Activated CD4-positive, alpha-beta T cell treated with anti-CD3 and anti-CD28 coated beads, Interleukin-2, amount 50 U/mL, for 4 hours (primary cell): ENCODE measurements at regions not wholly inside any gene's neighbourhood (a gene's known extent, or its start where the extent isn't known, plus 50 kb on each side); places are given as distances from the start of the nearest gene placed in this dataset.
A peak's percentile ranks its signal among the peaks of the same experiment; 100 is the strongest.

ENCODE experiments used
- DNase-seq, 2 experiments: peaks; one replicate each; pipeline ENCODE4 v3.0.0-alpha.2; 2020

DNA sequence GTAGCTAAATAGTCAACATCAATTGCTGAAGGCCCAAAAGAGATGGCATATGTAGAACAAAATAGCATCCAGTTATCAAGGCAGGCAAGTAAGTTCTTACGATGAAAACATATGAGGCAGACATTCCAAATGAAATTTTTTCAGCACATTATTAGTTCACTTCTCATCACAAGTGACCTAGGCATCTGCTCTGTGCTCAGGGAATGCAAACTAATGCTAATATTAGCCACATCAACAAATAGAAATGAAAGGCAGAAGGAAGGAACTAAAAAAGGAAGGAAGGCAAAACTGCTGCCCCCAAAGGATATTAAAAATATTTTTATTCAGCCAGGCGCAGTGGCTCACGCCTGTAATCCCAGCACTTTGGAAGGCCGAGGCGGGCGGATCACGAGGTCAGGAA, 51.2 kb upstream of the ROCK1 start:
- DNase-seq: no peak

DNA sequence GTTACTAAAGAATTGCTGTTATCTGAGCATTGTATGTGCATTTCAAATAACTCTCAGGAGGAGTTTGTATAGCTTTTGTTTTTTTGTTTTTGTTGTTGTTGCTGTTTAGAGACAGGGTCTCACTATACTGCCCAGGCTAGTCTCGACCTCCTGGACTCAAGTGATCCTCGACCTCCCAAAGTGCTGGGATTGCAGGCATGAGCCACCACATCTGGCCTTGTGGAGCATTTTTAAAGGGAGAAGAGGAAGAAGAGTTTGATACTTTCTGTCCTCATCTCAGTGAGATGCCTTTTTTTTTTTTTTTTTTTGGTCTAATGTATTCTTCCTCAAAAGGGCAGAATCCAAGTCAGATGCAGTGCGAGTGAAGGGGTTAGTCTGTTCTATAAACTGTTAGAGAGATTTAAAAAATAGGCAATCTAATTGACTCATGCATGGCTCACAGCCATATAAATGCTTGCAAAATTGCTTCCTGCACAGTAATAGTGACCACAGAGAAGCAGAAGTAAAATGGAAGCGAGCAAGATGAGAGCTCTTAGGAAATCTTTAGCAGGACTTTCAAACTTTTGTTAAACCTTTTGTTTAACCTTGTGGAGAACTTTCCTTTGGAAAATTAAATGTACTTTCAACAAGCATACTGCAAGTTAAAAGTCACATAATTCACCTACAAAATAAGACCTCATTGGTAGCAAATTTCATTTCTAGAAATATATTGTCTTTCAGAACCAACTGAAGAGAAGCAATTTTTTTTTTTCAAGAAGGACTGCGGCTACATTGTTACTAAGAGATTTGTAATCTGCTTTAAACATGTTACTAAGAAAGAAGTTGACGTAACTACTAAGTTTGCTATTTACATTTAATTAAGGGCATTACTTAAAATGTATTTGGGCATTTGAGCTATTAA, 52.3 kb upstream of the ROCK1 start:
- no peak for DNase-seq

DNA sequence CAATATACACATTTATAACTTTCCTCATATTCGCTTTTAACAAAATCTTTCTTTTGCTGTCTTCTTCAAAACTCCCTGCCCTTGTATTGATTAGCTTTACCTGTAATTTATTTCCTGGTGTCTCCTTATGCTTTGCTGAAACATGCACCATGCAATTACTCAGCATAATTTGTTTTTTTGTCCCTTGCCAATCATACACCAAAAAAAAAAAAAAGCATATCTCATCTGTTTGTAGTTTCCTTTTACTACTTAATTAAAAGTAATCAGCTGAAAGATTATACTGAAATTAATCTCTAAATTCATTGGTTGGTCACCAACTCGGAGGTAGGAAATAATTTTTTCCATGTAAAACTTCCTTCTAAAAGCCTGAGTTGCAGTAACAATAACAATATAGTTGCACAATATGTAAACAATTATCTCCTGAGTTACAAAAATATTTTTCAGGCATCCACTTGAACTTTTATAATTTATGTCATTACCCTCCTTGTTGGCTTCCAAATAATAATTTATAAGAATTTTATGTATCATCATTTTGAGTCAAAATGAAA, 53.0 kb upstream of the ROCK1 start:
- no peak for DNase-seq

DNA sequence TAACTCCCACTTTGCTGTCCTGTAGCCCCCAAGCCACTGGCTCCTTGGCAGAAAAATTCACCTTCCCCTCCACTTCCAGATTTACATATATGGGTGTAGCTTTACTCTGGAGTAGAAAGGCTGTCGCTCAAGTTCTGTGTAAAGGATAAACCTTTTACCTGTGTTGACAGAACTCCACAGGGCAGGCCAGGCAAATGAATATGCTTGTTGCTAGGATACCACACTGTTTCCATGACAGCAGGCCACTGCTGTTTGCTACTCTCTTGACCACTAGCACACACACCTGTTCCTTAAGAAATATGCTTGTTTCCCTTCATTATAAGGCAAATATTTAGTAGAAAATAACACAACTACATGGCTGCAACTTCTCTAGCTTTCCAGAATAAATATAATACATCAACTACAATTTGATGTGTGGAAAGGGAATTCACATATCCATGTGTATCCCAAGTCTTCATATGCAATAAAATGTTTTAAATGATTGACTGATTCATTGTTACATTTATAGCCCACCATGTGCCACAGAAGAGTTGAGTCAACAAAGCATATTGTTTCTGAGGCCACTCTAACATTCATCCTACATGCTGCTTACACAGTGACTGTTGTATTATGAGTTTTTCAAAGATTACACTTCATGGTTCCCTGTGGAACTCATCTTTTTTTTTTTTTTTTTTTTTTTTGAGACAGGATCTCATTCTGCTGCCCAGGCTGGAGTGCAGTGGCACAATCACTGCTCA, 56.2 kb upstream of the ROCK1 start:
- no peak for DNase-seq

DNA sequence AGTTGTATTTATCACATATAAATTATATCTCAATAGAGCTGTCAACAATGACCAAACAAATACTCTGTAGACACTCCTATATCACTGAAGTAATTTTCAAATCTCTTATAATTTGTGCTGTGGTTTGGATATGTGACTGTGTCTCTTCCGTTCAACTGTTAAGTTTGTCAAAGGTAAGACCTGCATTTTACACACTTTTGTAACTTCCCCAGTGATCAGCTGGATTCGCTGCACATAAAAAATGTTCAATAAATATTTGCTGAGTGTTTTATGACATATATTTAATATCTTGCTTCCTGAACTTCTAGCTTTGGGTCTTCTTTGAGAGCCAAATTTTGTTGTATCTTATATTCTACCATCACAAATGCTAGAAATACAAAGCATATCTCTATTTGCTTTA, 57.3 kb upstream of the ROCK1 start:
- DNase-seq: no peak

DNA sequence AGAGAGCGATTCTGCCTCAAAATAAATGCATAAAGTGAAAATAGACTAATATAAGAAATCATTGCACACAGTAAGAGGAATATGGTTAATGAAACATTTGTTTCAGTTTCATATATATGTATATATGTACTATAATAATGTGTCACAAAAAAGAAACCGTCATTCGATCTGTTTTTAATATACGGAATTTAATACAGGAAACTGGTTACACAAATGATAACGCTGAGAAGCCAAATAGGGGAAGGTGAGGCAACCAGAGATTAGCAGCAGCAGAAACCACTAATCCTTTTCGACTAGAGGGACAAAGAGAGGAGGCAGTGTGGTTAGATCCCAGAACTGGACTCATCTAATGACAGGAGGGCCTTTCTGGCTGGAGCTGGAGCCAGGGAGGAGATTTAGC, 64.2 kb upstream of the GREB1L start:
- DNase-seq: no peak

DNA sequence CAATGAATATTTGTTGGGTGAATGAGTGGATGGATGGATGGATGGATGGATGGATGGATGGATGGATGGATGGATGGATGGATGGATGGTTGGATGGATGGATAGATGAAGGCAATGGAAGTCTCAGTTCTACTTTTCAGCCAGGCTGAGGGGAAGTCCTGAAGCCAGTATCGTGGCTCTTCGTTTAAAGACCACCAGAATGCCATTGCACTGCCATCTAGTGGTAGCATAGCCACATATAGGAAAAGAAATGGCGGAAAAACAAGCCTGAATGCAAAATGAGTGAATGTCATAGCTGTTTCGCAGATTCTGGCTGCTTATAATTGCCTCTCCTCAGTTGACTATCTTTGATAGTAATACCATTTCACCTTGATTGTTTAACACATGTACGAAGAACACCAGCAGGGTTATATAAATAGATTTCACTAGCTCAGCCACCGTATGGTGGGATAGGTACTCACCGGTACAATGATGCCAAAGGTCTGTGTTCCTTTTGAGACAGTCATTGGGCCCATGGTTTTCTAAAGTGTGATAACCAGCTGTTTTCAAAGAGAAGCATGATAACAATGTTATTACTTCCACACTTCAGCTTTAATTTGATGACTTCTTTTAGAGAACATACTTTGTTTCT, 62.3 kb upstream of the GREB1L start:
- DNase-seq: peak; percentile 9 to 16

DNA sequence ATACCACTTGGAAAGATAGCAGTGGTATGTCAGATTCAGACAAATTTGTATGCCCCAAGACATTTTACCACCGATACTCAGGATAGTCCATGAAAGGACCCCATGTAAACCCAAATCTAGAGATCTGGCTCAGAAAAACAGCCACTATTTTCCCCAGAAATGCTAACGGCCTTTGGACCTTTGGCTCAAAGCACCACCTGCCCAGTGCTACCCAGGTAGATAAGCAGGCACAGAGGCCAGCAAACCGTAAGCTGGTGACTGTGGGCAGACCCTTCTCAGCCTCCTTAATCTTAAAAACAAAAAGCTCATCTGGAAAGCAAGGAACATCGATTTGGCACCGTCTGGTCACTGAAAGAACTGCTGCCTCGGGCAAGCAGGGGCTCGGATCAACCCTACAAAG, 61.4 kb upstream of the GREB1L start:
- no peak for DNase-seq

DNA sequence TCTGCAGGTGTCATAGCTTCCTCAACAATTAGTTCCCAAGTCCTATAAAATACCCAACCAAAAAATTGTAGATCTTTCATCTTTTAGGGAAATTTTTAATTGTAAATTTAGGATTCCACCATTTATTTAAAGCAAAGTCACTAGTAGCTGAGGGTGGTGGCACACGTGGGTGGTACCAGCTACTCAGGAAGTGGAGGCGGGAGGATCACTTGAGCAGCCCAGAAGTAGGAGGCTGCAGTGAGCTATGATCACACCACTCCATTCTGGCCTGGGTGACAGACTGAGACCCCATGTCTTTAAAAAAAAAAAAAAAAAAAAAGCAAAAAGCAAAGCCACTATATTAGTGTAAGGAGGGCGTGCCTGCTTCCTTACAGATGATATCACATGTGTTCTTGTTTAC, 60.3 kb upstream of the GREB1L start:
- no peak for DNase-seq

DNA sequence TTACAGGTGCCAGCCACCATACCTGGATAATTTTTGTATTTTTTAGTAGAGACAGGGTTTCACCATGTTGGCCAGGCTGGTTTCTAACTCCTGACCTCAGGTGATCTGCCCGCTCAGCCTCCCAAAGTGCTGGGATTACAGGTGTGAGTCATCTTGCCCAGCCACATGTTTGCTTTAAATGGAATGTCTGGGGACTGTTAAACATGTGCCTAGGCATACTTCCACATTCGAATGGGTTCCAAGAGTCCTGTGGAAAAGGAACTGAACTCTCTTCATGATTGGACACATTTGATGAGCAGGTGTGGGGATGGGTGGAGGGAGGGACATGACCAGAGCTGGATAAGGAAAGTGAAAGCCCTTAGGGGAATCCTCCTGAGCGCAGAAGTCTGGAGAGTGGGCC, 58.4 kb upstream of the GREB1L start:
- no peak for DNase-seq

DNA sequence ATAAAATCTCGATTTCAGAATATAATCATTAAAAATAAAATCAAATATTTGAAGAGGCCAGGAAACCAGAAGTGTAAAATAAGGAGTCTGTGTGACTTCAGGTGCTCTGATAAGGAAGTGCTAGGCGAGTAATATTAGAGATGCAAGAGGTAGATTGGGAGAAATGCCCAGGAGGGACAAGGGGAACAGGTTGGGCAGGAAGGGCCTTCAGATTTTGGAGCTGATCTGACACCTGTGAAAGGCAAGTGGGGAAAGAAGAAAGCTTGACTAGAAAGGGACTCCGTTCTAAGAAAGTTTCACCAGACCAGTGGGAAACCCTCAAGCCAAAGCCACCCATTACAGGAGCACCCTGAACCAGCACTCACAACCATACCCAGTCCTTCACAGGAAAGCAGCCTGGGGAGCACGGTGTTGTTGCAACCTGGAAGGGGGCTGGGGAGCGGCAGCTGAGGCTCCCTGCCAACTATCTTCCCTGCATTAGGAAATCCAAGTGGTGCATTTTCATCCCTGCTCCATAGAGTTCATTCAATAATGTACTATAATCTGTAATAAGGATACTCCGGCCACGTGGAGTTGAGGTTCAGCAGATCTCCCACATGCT, 57.5 kb upstream of the GREB1L start:
- DNase-seq: no peak

DNA sequence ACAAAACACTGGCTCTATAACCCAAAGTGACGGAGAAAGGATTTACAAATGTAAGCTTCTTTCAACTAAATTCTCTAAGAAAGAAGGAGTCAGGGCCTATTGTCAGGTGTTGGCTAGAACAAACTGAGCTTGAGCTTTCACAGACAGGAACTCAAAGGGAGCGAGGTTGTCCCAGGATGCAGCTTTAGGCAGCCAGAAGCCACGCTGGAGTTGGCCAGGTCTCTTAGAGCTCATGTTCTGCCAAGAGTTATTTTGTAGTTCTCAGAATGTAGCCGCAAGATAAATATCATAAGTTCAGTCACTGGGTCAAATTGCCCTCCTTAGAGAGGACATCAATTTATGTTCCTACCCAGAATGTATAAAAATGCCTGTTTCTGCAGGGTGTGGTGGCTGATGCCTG, 54.1 kb upstream of the GREB1L start:
- no peak for DNase-seq

DNA sequence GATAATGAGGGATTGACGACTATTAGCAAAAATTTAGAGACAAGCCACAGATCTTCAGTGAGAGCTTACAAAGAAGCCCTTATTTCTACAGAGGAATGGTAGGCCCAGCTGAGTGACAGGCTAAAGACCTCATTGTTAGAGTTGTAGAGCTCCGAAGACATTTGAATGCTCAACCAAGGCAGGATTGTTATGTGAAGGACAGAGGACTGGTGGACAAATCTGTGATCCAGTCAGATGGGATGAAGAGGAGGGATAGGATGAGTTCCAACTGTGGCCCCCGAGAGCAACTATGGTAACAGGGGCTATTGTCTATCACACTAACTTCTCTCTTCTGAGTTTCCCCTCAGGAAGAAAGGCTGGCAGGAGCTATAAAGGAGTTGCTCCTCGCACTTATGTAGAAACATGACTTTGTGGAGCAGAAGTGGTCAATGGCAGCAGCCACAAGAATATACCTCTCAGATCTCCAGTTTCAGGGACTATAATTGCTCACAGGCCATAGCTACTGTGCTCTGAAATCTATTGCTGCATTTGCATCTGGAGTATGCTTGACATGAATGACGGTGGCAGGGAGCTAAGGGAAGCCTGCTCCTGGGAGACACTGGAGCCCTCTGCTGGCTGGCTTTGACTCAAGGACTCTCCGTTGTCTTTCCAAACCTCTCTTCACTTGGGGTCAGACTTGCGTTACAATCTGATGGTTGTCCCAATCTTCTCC, 50.3 kb upstream of the GREB1L start:
- DNase-seq: no peak
